HPDE6-E6E7 (cell line): ENCODE measurements at regions not wholly inside any gene's neighbourhood (a gene's known extent, or its start where the extent isn't known, plus 50 kb on each side); places are given as distances from the start of the nearest gene placed in this dataset.
"Not testable (repeated sequence)": the region's sequence is repeated elsewhere in the genome, so short reads cannot be mapped to it uniquely, and the experiment has no call there.

ENCODE experiments used
- DNase-seq: peaks from one replicate; pipeline ENCODE4 v3.0.0; 2011; ENCODE audit warnings: missing footprints; ENCODE audit errors: extremely low spot score

DNA sequence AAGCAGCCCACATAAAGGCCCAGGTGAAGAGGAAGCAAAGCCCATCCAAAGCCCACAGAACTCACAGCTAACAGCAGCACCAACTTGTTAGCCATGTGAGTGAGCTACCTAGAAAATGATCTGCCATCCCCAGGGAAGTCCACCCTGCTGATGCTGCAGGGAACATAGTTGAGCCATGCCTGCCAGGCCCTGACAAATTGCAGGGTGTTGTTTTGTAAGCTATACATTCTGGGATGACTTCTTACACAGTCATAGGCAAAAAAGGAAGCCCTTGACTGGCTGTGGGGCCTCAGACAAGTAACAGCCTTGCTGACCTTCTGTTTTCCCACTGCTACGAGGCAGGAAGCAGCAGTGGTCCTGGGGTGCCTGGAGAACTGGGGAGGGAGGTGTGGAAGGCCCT, 262.7 kb downstream of the MATN1 start:
- no peak for DNase-seq

- DNase-seq, result not testable (repeated sequence)
Measured at GRCh38 chr1:30458730-30459485, 264.5 kb downstream of the MATN1 start.

DNA sequence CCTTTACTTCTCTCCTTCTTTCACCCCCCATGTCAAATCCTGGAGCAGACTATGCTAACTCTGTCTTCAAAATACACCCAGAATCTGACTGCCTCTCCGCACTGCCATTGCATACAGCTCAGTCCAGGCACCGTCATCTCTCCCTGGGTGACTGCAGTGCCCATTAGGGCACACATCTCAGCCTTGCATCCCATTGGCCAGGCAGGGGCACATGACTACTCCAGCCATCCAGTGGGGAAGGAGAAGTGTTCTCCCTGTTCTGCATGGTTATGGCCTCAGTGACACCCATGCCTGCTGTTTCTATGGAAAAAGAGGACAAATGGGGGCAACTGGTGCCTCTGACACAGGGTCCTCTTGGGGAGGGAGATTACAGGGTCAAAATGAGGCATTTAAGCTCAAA, 270.5 kb downstream of the MATN1 start:
- DNase-seq, result no peak

- no peak for DNase-seq
Measured at GRCh38 chr1:30452170-30452569, 271.2 kb downstream of the MATN1 start.

GRCh38 chr1:30451532-30452125, 271.8 kb downstream of the MATN1 start:
- DNase-seq, result no peak

GRCh38 chr1:30450818-30451233, 272.6 kb downstream of the MATN1 start:
- DNase-seq, result no peak

DNA sequence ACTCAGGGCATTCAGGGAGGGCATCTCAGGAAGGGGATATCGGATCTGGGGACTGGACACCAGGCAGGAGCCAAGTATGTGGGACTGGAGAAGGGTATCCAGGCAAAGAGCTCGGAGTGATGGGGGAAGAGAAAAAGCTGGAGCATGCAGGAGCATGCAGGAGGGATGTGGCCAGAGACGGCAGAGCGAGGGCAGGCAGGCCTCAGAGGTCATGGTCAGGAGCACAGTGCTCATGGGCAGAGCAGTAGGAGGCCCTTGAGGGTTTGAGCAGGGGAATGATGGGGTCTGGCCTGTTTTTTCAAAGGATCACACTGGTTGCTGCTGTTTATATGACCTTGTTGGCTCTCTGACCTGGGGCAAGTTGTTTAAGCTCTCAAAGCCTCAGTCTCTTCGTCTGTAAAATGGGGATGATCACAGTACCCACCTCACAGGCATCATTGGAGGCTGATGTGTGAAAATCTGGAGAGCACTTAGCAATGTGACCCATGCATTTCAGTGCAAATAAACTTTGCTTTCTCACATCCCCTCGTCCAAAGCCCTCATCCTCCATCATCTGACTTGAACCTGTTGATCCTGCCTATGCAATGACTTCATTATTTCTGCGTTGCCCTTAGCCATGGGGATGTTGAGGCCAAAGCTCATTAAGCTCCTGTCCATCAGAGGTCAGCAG, 273.1 kb downstream of the MATN1 start:
- DNase-seq, result no peak

- no peak for DNase-seq
Measured at GRCh38 chr1:30449428-30450147, 273.8 kb downstream of the MATN1 start.

- DNase-seq, result no peak
Measured at GRCh38 chr1:30449003-30449402, 274.4 kb downstream of the MATN1 start.

DNA sequence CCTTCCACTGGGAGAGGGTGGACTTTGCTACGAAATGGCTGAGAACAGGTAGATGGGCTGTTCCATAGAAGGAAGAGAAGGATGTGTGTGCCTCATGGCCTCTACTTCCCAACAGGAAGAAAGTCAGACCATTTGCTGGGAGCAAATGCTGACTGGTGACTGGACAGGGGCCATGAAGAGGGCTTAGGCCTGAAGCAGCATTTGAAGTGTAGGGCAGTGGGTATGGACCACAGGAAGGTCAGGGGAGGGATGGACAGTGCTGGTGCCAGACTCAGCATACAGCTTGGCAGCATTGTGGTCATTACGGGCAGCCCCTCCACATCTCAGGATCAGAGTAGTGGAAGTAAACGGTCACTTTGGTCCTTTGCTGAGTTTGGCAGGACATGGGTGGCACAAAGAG, 275.7 kb downstream of the MATN1 start:
- no peak for DNase-seq

DNA sequence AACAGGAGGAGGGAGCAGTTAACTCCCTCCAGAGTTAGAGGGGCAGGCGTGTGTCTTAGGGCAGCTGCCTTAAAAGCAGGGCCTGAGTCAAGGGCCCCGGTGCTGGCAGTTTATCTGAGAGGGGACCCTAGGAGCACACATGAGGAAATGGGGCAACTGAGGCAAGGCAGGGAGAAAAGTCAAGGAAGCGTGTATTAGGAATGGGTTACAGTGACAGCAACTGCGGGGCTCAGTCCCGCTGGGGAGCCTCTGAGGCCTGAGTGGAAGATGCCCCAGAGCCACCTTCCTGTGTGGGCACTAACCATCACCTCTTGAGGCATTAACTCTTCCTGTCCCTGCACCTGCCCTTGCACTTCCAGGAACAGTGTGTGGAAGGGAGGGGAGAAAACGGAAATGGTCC, 276.3 kb downstream of the MATN1 start:
- no peak for DNase-seq

GRCh38 chr1:30446508-30446907, 276.9 kb downstream of the MATN1 start:
- DNase-seq, result no peak

DNA sequence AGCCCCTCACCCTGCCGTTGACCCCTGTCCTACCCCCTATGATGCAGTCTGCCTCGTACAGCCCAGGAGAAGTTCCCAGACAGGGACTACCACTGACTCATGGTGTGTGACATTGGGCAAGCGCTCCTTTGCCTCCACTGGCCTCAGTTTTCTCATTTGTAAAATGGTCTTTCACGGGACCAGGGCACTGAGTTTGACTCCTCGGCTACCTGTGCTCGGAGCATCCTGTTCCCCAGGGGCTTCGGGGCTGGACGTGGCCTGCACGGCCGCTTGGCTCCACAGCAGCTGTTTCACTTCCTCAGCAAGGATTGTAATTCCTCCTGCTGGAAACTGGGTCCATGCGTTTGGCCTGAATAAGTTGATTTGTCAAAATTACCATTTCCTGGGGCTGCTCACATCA, 277.3 kb downstream of the MATN1 start:
- no peak for DNase-seq

- DNase-seq, result no peak
Measured at GRCh38 chr1:30445449-30445848, 277.9 kb downstream of the MATN1 start.

DNA sequence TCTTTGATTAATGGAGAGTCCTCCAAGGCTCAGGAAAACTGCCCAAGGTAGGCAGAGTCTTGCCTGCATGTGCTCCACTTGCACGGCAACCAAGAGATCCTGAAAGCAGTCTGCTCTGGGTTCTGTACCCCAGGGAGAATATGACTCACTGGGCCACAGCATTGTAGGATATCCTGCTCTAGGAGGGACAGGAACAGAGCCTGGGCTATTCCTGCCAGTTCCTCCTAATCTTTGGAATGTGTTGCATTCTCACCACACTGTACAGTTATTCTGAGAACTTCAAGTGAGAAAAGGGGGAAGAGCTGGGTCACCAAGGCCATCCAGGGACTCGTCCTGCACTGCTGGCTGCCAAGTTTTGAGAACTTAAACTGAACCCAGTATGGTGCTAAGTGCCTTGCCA, 278.5 kb downstream of the MATN1 start:
- no peak for DNase-seq

GRCh38 chr1:30444401-30444800, 279.0 kb downstream of the MATN1 start:
- no peak for DNase-seq

GRCh38 chr1:30438274-30438673, 285.1 kb downstream of the MATN1 start:
- DNase-seq, result not testable (repeated sequence)

- DNase-seq, result no peak
Measured at GRCh38 chr1:30437059-30437576, 286.3 kb downstream of the MATN1 start.

- DNase-seq, result no peak
Measured at GRCh38 chr1:30427545-30427944, 295.8 kb downstream of the MATN1 start.

DNA sequence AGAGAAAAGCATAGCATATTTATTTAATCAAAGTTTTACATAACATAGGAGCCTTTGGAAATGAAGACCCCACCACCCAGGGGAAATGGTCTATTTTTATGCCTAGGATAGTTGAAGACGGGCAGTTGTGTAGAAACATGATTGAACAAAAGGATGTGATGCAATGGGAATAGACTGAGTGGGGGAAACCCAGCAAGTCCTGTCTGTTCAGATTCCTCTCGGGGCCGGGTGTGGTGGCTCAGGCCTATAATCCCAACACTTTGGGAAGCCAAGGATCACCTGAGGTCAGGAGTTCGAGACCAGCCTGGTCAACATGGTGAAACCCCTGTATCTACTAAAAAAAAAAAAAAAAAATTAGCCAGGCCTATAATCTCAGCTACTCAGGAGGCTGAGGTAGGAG, 298.3 kb downstream of the MATN1 start:
- DNase-seq, result no peak

GRCh38 chr1:30423570-30423969, 299.8 kb downstream of the MATN1 start:
- DNase-seq, result no peak

- DNase-seq, result no peak
Measured at GRCh38 chr1:30422251-30422650, 301.1 kb downstream of the MATN1 start.
